PFSK-1 (cell line): ENCODE measurements at regions not wholly inside any gene's neighbourhood (a gene's known extent, or its start where the extent isn't known, plus 50 kb on each side); places are given as distances from the start of the nearest gene placed in this dataset.

Experiments used
- POLR2AphosphoS5 ChIP-seq: IDR thresholded peaks from 2 replicates; pipeline ENCODE4 v1.6.1; 2012; ENCODE audit warnings: low read depth, mild to moderate bottlenecking, control low read depth, low read length, moderate library complexity
- SIN3A ChIP-seq: IDR thresholded peaks from 2 replicates; pipeline ENCODE4 v1.6.1; 2012; ENCODE audit warnings: mild to moderate bottlenecking, low read length, moderate library complexity, borderline replicate concordance; ENCODE audit not compliant: insufficient read depth
- TF ChIP-seq, protein P1 (sequence below), 2 experiments: IDR thresholded peaks; 2 replicates each; pipeline versions ENCODE4 v1.6.1 to v1.8.0; 2011 to 2012; ENCODE audit warnings: low read depth in 2 of 2, low read length in 2 of 2, control low read depth in 1 of 2, inconsistent platforms in 1 of 2, mild to moderate bottlenecking in 1 of 2, moderate library complexity in 1 of 2; ENCODE audit not compliant: insufficient read depth in 1 of 2

- TF ChIP-seq POLR2AphosphoS5 (no peak), SIN3A (no peak)
- TF ChIP-seq, protein P1, sequence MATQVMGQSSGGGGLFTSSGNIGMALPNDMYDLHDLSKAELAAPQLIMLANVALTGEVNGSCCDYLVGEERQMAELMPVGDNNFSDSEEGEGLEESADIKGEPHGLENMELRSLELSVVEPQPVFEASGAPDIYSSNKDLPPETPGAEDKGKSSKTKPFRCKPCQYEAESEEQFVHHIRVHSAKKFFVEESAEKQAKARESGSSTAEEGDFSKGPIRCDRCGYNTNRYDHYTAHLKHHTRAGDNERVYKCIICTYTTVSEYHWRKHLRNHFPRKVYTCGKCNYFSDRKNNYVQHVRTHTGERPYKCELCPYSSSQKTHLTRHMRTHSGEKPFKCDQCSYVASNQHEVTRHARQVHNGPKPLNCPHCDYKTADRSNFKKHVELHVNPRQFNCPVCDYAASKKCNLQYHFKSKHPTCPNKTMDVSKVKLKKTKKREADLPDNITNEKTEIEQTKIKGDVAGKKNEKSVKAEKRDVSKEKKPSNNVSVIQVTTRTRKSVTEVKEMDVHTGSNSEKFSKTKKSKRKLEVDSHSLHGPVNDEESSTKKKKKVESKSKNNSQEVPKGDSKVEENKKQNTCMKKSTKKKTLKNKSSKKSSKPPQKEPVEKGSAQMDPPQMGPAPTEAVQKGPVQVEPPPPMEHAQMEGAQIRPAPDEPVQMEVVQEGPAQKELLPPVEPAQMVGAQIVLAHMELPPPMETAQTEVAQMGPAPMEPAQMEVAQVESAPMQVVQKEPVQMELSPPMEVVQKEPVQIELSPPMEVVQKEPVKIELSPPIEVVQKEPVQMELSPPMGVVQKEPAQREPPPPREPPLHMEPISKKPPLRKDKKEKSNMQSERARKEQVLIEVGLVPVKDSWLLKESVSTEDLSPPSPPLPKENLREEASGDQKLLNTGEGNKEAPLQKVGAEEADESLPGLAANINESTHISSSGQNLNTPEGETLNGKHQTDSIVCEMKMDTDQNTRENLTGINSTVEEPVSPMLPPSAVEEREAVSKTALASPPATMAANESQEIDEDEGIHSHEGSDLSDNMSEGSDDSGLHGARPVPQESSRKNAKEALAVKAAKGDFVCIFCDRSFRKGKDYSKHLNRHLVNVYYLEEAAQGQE (IDR thresholded peaks at IDR 0.05; ENCODE audit: insufficient read depth in 1 of 2, low read depth in 2 of 2, low read length in 2 of 2): no peak
Observed at GRCh38 chr1:55937840-55938375, 641.5 kb downstream of the PLPP3 start.
